GM18517 (cell line): ENCODE measurements at regions not wholly inside any gene's neighbourhood (a gene's known extent, or its start where the extent isn't known, plus 50 kb on each side); places are given as distances from the start of the nearest gene placed in this dataset.

Source experiments
- ATAC-seq: cut with Tn5 transposase; IDR thresholded peaks from one replicate; pipeline ENCODE4 v1.9.1; 2021; ENCODE audit warnings: mild to moderate bottlenecking, moderate library complexity; ENCODE audit not compliant: unreplicated experiment

DNA sequence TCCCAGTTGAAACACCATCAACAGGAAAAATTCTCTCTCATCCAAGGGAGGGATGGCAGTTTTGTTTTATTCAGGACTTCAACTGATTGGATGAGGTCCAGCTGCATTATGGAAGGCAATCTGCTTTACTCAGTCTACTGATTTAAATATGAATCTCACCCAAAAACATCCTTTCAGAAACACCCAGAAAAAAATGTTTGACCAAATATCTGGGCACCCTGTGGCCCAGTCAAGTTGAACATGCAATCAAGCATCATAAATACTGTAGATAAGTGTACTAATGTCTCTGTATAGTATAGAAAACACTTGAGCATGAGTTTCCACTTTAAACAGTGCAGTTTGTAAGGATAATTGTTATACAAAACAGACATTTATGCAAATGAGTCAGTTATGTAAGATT, 753.2 kb downstream of the ARAP2 start:
- no peak for ATAC-seq

DNA sequence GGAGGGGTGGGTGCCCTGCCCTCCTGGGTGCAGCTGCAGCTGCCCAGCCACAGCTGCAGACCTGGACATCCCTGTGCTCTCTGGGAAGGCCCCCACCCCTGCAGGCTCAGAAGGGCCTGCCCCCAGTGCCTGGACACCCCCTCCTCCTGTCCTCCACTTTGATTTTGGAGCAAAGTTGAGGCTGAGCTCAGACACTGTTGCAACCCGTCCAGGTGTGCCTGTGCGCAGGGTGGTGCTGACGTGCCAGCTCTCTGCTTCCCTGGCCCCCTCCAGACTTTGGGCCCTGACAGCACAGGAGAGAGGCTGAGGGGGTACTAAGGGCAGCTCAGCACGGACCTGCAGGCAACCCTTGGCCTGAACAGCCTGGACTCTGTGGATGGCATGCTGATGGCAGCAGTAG, 750.3 kb downstream of the ARAP2 start:
- ATAC-seq = no peak

DNA sequence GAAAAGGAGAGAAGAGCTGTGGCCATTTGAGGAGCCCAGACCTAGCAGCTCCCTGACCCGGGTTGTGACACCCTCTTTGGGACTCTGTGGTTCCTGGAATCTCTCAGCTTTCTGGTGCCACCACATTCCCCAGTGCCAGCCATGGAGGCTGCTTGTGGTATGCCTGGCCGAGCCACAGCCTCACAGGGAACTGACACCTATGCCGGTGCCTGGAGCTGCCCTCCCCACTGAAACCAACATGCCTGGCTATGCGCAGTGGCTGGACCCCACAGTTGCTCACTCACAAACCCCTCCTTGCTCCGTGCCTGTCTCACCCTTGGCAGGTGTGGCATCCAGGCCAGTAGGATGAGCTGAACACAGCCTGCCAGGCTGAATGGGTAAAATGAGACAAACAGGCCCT, 749.4 kb downstream of the ARAP2 start:
- no peak for ATAC-seq

DNA sequence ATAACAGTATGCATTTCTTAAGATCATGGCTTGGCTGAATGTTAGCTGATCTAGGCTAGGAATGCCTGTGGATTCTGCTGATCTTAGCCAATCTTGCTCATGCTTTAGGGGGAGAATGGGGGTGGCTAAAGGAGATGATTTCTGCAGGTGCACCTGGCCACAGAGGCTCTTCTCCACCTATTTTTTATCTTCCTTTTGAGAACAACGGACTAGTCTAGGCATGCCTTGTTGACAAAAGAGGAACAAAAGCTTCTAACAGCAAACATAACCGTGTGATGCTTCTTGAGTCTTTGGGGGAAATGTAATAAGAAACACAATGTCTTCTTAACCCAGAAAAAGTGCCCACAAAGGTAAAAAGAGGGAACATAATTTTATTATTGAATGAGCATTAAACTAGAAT, 743.5 kb downstream of the ARAP2 start:
- ATAC-seq = no peak

DNA sequence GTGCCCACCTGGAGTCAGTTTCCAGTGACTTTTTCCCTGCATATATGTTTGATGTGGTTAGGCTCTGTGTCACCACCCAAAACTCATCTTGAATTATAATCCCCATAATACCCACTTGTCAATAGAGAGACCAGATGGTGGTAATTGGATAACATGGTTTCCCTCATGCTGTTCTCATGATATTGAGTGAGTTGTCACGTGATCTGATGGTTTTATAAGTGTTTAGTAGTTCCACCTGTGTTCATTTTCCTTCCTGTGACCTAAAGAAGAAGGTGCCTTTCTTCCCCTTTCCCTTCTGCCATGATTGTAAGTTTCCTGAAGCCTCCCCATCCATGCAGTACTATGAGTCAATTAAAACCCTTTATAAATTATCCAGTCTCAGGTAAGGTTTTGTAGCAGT, 740.9 kb downstream of the ARAP2 start:
- ATAC-seq = no peak

DNA sequence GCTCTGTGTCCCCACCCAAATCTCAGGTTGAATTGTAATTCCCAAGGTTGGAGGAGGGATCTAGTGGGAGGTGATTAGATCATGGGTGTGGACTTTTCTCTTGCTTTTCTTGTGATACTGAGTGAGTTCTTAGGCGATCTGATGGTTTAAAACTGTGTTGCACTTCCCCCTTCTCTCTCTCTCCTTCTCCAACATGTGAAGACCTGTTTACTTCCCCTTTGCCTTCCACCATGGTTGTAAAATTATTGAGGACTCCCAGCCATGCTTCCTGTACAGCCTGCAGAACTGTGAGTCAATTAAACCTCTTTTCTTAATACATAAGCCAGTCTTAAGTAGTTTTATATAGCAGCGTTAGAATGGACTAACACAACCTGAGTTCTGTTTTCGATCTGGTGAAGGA, 738.2 kb downstream of the ARAP2 start:
- no peak for ATAC-seq

DNA sequence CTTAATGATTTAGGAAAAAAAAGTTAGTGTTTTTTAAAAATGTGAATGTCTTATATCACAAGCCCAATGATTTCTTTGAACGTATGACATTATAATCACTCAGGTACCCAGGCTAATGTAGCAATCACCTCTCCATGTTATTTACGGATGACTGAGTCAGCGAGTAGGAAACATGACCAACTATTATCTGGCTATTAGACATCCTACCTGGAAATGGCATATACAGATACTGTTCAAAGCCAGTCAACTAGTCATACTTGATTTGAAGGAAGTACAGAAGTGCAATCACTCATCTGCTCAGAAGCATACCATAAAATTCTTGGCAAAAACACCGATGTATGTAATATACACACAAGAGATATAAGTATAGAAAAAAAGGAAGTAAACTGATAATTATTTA, 732.5 kb downstream of the ARAP2 start:
- ATAC-seq = no peak

DNA sequence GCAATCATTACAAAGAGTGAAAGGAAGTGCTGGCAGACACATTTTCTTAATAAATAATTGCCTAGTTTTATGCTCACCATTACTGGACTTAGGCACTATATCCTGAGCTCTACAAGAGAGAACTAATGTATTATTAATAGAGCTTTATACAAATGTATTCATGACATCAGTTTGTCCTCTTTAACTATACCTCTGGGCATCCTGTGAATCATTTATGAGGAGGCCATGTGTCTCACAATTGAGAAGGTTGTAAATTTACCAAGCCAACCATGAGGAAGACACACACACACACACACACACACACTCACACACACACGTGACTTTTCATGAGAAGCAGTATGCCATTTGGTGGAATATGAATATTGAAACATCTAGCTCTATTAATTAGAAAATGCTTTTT, 728.2 kb downstream of the ARAP2 start:
- no peak for ATAC-seq

DNA sequence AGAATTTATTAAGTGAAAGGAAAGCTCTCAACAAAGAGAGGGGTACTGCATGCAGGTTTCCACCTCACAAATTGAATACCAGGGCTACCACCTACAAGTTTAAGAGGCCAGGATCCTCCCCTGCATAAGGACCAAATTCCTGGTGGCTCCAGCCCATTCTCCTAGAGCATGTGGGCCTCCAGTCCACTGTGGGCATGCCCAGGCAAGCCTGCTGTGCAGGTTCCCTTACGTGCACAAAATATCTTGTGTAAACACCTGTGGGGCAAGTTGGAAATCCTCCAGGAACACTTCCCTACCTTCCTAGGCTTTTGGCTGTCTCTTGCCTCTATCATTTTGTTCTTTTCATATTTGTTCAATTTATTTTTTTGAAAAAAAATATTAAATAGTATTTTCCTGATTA, 724.3 kb downstream of the ARAP2 start:
- no peak for ATAC-seq

DNA sequence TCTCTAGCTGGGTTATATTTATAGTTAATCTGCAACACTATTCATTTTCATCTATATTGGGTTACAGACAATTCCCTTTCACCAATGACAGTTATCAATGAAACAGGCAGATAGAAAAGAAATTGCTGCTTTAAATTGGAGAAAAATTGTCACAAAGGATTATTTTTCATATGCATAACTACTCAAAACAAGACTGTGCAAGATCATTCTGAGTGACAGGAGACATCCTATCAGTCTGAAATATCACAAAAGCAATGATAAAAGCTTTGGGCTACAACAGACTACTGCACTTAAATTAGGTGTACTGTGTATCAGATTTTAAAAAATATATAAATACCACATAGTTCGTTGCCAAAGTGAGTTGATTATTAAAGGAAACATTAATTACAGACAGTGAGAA, 722.6 kb downstream of the ARAP2 start:
- no peak for ATAC-seq

DNA sequence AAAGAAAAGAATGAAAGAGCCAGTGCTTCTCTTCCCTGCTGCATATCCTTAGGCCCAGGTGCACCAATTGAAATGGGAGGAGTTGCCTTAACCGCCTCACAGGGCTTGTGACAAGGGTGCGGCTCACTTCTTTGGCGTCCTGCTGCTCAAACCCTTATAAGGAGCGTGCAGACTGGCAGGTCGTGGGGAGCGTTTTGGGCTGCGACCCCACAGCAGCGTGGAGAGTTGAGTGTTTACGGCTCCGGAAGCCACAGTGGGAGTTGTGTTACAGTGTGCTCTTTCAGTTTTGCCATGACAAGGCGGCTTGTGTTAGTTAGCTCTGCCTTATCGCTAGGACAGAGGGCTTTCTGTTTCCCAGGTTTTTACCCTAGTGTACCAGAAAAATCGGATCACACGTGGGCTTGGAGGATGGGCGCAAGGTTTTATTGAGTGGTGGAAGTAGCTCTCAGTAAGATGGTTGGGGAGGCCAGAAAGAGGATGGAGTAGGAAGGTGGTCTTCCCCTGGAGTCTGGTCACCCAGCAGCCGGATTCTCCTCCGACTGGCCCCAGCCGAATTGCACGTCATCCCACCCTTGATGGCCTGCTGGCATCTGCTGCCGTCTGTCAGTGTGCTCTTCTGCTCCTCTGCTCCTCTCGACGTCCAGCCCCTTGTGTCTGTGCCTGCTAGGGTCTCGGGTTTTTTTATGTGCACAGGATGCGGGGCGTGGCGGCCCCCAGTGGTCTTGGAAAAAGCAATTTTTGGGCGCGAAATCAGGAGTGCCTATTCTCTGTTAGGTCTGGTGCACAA, 718.9 kb downstream of the ARAP2 start:
- ATAC-seq = no peak

DNA sequence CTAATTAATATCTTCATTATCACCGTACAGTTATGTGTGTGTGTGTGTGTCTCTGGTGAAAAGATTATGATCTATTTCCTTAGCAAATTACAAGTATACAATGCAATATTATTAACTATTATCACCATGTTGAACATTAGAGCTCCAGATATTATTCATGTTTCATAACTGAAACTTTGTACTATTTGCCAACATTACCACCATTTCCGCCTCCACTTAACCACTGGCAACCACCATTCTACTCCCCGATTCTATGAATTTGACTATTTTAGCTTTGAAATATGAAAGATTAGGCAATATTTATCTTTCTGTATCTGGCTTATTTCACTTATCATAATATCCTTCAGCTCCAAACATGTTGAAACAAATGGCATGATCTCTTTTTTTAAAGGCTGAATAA, 717.9 kb downstream of the ARAP2 start:
- no peak for ATAC-seq

DNA sequence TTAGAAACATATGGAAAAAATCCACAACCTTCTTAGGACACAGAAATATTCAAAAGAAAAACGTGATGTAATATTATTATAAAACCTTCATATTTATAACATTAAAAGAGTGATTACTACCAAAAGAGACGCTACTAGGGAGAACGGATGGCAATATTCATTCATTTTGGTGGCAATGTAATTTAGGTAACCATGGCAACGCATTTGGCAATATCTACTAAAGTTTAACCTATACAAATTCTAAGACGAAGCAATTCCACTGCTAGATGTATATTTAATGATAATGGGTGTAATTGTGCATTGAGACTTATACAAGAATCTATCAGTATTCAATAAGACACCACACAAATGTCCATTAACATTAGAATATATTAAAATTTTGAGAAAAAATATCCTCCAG, 709.4 kb downstream of the ARAP2 start:
- ATAC-seq = no peak

DNA sequence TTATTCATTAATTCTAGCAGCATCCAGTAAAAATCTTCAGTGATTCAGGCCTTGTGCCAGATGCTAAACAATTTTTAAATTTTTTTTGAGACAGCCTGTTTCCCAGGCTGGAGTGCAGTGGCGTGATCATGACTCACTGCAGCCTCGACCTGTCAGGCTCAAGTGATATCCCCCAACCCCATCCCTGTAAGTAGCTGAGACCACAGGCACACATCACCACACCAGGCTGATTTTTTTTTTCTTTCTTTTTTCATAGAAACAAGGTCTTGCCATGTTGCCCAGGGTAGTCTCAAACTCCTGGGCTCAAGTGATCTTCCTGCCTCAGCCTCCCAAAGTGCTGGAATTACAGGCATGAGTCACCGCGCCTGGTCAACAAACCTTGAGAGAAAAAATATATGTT, 705.5 kb downstream of the ARAP2 start:
- ATAC-seq = no peak

DNA sequence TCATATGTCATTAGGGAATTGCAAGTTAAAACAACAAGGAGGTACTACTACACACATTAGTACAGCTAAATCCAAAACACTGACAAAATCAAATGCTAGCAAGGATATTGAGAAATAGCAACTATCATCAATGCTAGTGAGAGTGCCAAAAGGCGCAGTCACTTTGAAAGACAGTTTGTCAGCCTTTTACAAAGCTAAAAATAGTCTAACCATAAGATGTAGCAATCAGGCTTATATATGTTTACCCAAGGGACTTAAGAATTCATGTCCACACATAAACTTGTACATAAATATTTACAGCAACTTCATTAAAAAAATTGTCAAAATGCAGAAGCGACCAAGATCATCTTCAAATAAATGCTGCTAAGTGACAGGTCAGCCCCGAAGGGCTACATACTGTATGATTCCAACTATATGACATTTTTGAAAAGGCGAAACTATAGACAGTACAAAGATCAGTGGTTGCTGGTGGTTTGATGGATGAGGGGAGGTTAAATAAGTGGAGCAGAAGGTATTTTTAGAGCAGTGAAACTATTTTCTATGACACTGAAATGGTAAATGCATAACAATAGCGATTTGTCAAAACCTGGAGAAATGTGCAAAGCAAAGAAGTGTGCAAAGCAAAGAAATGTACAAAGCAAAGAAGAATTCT, 704.8 kb downstream of the ARAP2 start:
- ATAC-seq = no peak

DNA sequence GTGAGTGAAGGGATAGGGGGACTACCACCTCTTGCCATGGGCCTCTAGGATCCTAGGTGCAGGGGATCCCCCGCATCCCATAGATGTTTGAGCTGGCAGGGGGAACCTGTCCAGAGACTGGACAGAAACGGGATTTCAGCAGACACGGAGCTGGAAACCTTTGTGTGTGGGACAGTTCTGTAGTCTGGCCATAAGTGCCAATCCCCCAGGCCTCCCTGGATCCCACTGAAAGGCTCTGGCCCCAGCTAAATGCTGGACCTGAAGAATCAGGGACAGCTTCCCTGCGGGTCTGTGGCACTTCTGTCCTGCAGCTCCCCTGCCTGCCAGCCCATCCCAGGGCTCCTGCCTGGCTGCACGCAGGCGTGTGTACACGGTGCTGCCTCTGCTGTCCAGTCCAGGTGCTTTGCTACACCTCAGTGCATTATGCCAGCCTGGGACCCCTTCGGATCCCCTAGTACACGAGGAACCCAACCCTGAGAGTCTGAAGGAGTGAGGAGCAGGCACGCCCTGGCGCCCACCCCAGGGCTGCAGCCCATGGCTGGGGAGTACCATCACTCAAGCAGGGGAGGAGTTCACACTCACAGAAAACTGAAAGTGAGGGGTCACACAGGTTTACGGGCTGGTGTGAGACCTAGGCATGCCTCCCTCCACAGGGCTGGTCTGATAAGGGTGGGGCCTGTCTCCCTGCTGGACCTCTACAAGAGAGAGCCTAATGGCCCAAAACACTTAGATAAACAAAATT, 703.0 kb downstream of the ARAP2 start:
- no peak for ATAC-seq

DNA sequence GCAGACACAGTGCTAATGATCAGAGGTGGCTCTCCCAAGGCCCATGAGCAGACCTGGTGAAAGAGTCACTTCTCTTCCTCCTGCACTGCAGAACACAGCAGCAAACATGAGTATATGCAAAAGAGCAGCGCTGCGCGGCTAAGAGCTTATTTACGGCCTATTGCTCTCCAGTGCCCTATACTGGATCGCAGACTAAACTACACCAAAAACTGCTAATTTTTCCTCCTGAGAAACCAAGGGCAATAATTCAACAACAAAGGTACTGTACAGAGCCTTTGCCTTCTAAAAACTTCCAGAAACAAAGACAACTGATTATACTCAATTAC, 702.5 kb downstream of the ARAP2 start:
- ATAC-seq = no peak

DNA sequence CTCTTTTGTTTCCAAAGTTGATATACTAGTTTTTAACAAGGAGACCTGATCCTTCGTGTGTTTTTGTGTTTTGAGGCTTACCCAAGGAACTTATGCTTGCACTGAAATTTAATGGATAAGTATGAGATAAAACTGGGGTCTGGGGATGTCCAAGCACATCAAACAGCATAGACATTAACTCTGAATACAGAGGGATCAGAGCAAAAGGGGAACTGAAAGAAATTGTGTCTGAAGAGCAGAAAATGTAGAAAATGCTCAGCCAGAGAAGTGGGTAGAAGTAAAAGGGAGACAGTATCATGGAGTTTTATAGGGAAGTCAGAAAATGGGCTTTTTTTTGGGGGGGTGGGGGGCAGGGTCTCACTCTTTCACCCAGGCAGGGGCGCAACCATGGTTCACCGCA, 695.4 kb downstream of the ARAP2 start:
- no peak for ATAC-seq

DNA sequence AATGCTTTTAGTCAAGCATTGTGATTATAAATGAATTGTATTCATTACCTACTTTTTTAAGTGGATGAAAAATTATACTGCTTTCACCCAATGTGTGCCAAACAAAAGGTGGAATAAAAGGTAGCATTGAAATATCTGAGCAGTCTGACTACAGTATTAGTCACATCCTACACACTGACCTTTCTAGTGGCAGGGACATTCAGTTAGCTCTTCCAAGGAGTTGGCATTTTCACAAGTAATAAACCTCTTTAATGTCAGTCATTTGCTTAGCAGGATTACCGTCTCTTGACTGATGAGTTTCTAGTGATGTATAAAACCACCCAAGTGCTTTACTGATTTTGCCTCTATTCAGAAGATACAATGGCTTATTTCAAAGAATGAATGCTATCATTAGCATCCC, 687.9 kb downstream of the ARAP2 start:
- ATAC-seq = no peak

DNA sequence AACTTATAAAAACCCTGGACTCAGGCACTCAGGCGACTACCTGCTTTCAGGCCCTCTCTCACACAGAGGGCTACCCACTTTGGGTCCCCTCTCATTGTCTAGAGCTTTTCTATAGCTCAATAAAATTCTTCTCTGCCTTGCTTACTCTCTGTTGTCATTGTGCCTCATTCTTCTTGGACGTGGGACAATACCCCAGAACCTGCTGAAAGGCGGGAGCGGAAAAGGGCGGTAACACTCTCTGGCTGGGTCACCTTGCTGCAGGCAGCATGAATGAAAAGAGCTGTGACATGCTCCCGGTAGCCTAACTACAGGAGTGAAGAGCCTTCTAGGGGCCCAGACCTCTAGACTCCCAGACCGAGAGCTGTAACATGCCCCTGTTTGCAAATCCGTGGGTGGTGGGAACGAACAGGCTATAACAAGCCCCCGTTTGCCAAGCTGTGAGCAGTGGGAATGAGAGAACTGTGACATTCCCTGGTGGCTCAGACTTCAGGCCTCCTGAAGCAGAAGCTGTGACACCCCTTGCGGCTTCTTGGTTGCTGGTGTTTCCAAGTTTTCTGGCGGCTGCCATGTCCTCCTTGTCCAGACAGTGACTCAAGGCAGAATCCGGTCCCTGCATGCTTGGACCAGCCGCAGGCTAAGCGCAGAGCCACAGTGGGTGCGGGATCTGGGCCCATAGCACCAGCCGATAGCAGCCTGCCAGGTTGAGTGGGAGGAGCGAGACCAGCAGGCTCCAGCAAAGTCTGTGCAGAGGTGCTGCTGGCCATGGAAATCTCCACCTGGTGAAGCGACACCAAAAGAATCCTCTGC, 684.6 kb downstream of the ARAP2 start:
- no peak for ATAC-seq

DNA sequence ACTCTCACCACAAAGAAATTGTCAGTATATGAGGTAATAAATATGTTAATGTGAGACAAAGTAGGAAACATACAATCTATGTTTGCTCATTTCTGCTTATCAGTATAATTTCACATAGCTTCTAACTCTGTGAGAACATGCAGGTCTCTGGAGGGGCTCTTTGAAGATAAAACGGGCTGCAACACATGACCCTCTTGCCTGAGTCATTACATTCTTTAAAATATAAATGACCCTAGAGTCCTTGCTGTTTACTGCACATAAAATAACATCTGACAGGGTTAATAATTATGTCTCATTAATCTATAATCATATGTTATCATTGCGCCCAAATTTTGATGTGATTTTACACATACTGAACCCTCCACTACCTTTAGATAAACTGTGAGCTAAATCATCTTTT, 681.5 kb downstream of the ARAP2 start:
- ATAC-seq = no peak
